NB4 (cell line): ENCODE measurements at regions not wholly inside any gene's neighbourhood (a gene's known extent, or its start where the extent isn't known, plus 50 kb on each side); places are given as distances from the start of the nearest gene placed in this dataset.

Experiments
- CTCF ChIP-seq: IDR thresholded peaks from one replicate; pipeline ENCODE4 v1.5.1; 2012; ENCODE audit warnings: low read depth, low read length
- MAX ChIP-seq: IDR thresholded peaks from 2 replicates; pipeline ENCODE4 v1.6.1; 2011; ENCODE audit warnings: low read depth, low read length
- MYC ChIP-seq: IDR thresholded peaks from 2 replicates; pipeline ENCODE4 v1.6.1; 2011; ENCODE audit warnings: low read depth, low read length
- POLR2A ChIP-seq: IDR thresholded peaks from 2 replicates; pipeline ENCODE4 v1.6.1; 2011; ENCODE audit warnings: mild to moderate bottlenecking; ENCODE audit not compliant: insufficient read length; ENCODE audit errors: extremely low read depth

GRCh38 chr9:12923468-12924009 is 148.7 kb downstream of the LURAP1L start:
- no peak for TF ChIP-seq CTCF
- TF ChIP-seq POLR2A, result no peak
- no peak for TF ChIP-seq MYC
- TF ChIP-seq MAX, result no peak
